Astrocyte of the spinal cord (primary cell): ENCODE measurements at regions not wholly inside any gene's neighbourhood (a gene's known extent, or its start where the extent isn't known, plus 50 kb on each side); places are given as distances from the start of the nearest gene placed in this dataset.

Source experiments
- DNase-seq: peaks from one replicate; pipeline ENCODE4 v3.0.0; 2011; ENCODE audit warnings: low read depth, low spot score
- H3K4me3 ChIP-seq: 2 replicates; pipeline ENCODE4 v1.5.1; 2011; ENCODE audit warnings: low read depth, mild to moderate bottlenecking, low read length, moderate library complexity
- in situ Hi-C: cut with HindIII; loops from 2 replicates; pipeline ENCODE4 v1.10.0; 2017; ENCODE audit warnings: low sequenced_read_pairs
- TF ChIP-seq, protein P1 (sequence below): IDR thresholded peaks from 2 replicates; pipeline ENCODE4 v1.5.1; 2012; ENCODE audit warnings: low read depth, mild to moderate bottlenecking, low read length, inconsistent platforms

GRCh38 chr13:85725433-85725832 lies 73.8 kb downstream of the SLITRK6 start:
- in situ Hi-C loops = no loop called here

GRCh38 chr13:85724546-85725432 lies 74.4 kb downstream of the SLITRK6 start:
- no peak for DNase-seq
- TF ChIP-seq, protein P1, sequence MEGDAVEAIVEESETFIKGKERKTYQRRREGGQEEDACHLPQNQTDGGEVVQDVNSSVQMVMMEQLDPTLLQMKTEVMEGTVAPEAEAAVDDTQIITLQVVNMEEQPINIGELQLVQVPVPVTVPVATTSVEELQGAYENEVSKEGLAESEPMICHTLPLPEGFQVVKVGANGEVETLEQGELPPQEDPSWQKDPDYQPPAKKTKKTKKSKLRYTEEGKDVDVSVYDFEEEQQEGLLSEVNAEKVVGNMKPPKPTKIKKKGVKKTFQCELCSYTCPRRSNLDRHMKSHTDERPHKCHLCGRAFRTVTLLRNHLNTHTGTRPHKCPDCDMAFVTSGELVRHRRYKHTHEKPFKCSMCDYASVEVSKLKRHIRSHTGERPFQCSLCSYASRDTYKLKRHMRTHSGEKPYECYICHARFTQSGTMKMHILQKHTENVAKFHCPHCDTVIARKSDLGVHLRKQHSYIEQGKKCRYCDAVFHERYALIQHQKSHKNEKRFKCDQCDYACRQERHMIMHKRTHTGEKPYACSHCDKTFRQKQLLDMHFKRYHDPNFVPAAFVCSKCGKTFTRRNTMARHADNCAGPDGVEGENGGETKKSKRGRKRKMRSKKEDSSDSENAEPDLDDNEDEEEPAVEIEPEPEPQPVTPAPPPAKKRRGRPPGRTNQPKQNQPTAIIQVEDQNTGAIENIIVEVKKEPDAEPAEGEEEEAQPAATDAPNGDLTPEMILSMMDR = no peak
- in situ Hi-C loops = no loop called here
- H3K4me3 ChIP-seq = no peak overlapping the region

More at GRCh38 chr13:85725433-85725832, 73.8 kb downstream of the SLITRK6 start:
- TF ChIP-seq, protein P1 = no peak
- DNase-seq = no peak
- no peak overlapping the region for H3K4me3 ChIP-seq

GRCh38 chr13:85719749-85720148 lies 79.5 kb downstream of the SLITRK6 start:
- in situ Hi-C loops = no loop called here
- DNase-seq = no peak
- H3K4me3 ChIP-seq = no peak overlapping the region
- TF ChIP-seq, protein P1 = no peak

DNA sequence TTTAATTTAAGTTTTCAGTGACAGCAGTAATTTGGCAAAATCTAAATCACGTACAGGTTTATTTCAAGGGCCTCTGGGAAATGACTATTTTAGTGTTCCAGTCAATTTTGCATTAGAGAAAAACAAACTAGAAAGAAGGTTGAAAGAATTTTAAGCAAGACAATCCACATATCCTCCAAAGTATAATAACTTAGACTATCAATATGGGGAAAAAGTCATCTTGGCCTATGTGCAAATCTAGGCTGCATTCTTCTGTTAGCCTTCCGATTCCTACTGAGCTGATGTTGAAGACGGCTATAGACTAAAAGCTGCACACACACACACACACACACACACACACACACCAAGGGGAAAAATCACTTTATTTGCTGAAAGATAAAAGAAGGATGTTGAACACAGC lies 81.3 kb downstream of the SLITRK6 start:
- DNase-seq = no peak
- in situ Hi-C loops = no loop called here
- TF ChIP-seq, protein P1 = no peak
- no peak overlapping the region for H3K4me3 ChIP-seq

DNA sequence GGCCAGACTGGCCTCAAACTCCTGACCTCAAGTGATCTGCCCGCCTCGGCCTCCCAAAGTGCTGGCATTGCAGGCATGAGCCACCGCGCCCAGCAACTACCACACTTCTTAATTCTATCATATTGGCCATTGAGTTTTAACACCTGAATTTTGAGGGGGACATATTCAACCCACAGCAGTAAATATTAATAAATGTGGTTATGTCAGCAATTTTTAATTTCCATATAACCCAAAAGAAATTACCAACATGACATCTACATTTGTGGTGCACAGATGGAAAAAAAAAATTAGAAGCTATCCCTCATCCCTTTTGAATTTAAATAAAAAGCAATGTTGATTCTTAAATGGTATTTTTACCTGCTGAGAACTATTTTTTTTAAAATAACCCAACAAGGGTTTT lies 88.7 kb downstream of the SLITRK6 start:
- H3K4me3 ChIP-seq = no peak overlapping the region
- TF ChIP-seq, protein P1 = no peak
- DNase-seq = no peak
- in situ Hi-C loops = no loop called here

- TF ChIP-seq, protein P1 = no peak
- DNase-seq = no peak
- in situ Hi-C loops = no loop called here
- no peak overlapping the region for H3K4me3 ChIP-seq
These were observed 89.5 kb downstream of the SLITRK6 start for GRCh38 chr13:85709721-85710120.
